Suprapubic skin (tissue), 4 donors: ENCODE measurements at regions not wholly inside any gene's neighbourhood (a gene's known extent, or its start where the extent isn't known, plus 50 kb on each side); places are given as distances from the start of the nearest gene placed in this dataset.

Experiments used
- DNase-seq, 2 donors: peaks; one replicate each; pipeline ENCODE4 v3.0.0-alpha.2; 2019; ENCODE audit warnings: low spot score in 2 of 2
- H3K27ac ChIP-seq: fragments of 200-600 bp; sonication (generic); one replicate; pipeline ENCODE4 v1.5.1; 2019
- H3K27me3 ChIP-seq: fragments of 200-600 bp; sonication (generic); one replicate; pipeline ENCODE4 v1.5.1; 2019
- H3K36me3 ChIP-seq: fragments of 200-600 bp; sonication (generic); one replicate; pipeline ENCODE4 v1.5.1; 2019
- H3K4me1 ChIP-seq: fragments of 200-600 bp; sonication (generic); one replicate; pipeline ENCODE4 v1.5.1; 2019
- H3K4me3 ChIP-seq: fragments of 200-600 bp; sonication (generic); one replicate; pipeline ENCODE4 v1.5.1; 2019; ENCODE audit warnings: mild to moderate bottlenecking
- H3K9me3 ChIP-seq: fragments of 200-600 bp; sonication (generic); one replicate; pipeline ENCODE4 v1.5.1; 2019
- CTCF ChIP-seq, 2 donors: fragments of 200-600 bp in 1 of 2; fragments of 450-650 bp in 1 of 2; sonication (generic) in 1 of 2; IDR thresholded peaks; one replicate each; pipeline ENCODE4 v1.5.1; 2016 to 2019; ENCODE audit warnings: antibody characterized with exemption in 2 of 2, mild to moderate bottlenecking in 1 of 2, moderate library complexity in 1 of 2
- EP300 ChIP-seq: sonication (generic); formaldehyde crosslinking; IDR thresholded peaks from one replicate; pipeline ENCODE4 v1.6.1; 2017; ENCODE audit warnings: antibody characterized with exemption
- POLR2A ChIP-seq, 2 donors: fragments of 450-650 bp; IDR thresholded peaks; one replicate each; pipeline ENCODE4 v1.6.1; 2017; ENCODE audit warnings: antibody characterized with exemption in 2 of 2, mild to moderate bottlenecking in 2 of 2, moderate library complexity in 2 of 2
- POLR2AphosphoS5 ChIP-seq, 3 donors: sonication (generic); formaldehyde crosslinking; IDR thresholded peaks; one replicate each; pipeline ENCODE4 v1.6.1; 2017; ENCODE audit warnings: antibody characterized with exemption in 3 of 3
- WGBS: methylation state at CpG from one replicate; pipeline ENCODE4 v1.1.5; 2018; 5-methylcytosine and 5-hydroxymethylcytosine counted together

- no peak overlapping the region for H3K4me3 ChIP-seq
- peaks cover 5% of the 10 kb centered on the region for H3K27me3 ChIP-seq
- WGBS = 77% methylated on average over 11 of the region's 17 CpGs
- DNase-seq = peak in 1 of 2 donors; percentile 53
- no peaks in the 10 kb centered on the region for H3K9me3 ChIP-seq
- no peak for TF ChIP-seq POLR2A (IDR thresholded peaks at IDR 0.05)
- no peak for TF ChIP-seq POLR2AphosphoS5 (IDR thresholded peaks at IDR 0.05)
- TF ChIP-seq CTCF (IDR thresholded peaks at IDR 0.05) = no peak
- TF ChIP-seq EP300 = no peak
- H3K36me3 ChIP-seq = no peaks in the 10 kb centered on the region
- no peak overlapping the region for H3K27ac ChIP-seq
- peaks cover 25% of the 10 kb centered on the region for H3K4me1 ChIP-seq
These were observed 113.4 kb downstream of the ASB7 start for GRCh38 chr15:100715571-100716455.

- no peak overlapping the region for H3K4me3 ChIP-seq
- no peaks in the 10 kb centered on the region for H3K36me3 ChIP-seq
- WGBS = 91% methylated on average over 10 of the region's 10 CpGs
- H3K27me3 ChIP-seq = peaks cover 5% of the 10 kb centered on the region
- H3K4me1 ChIP-seq = peaks cover 30% of the 10 kb centered on the region
- H3K27ac ChIP-seq = no peak overlapping the region
- TF ChIP-seq CTCF (IDR thresholded peaks at IDR 0.05) (no peak), POLR2AphosphoS5 (IDR thresholded peaks at IDR 0.05) (no peak), POLR2A (IDR thresholded peaks at IDR 0.05) (no peak), EP300 (no peak)
- DNase-seq = no peak
- H3K9me3 ChIP-seq = no peaks in the 10 kb centered on the region
These were observed 114.2 kb downstream of the ASB7 start for GRCh38 chr15:100716456-100717085.

- H3K4me1 ChIP-seq = peaks cover 34% of the 10 kb centered on the region
- no peak for DNase-seq
- H3K4me3 ChIP-seq = no peak overlapping the region
- no peaks in the 10 kb centered on the region for H3K9me3 ChIP-seq
- H3K36me3 ChIP-seq = no peaks in the 10 kb centered on the region
- TF ChIP-seq EP300 = no peak
- no peak for TF ChIP-seq CTCF (IDR thresholded peaks at IDR 0.05)
- no peak for TF ChIP-seq POLR2A (IDR thresholded peaks at IDR 0.05)
- no peak for TF ChIP-seq POLR2AphosphoS5 (IDR thresholded peaks at IDR 0.05)
- peaks cover 5% of the 10 kb centered on the region for H3K27me3 ChIP-seq
- no peak overlapping the region for H3K27ac ChIP-seq
- 95% methylated on average over 2 of the region's 2 CpGs for WGBS
These were observed 115.2 kb downstream of the ASB7 start for GRCh38 chr15:100717596-100717995.

GRCh38 chr15:100718075-100718980 lies 115.9 kb downstream of the ASB7 start:
- Histone ChIP-seq H3K9me3 (no peaks in the 10 kb centered on the region), H3K36me3 (no peaks in the 10 kb centered on the region), H3K4me3 (no peak overlapping the region), H3K27me3 (peaks cover 5% of the 10 kb centered on the region), H3K27ac (no peak overlapping the region), H3K4me1 (peaks cover 33% of the 10 kb centered on the region)
- peak in 1 of 2 donors; percentile 44 for DNase-seq
- TF ChIP-seq POLR2AphosphoS5 (IDR thresholded peaks at IDR 0.05) (no peak), EP300 (no peak), CTCF (IDR thresholded peaks at IDR 0.05) (no peak), POLR2A (IDR thresholded peaks at IDR 0.05) (no peak)
- WGBS = 89% methylated on average over 22 of the region's 22 CpGs
